H1 (cell line): ENCODE measurements at regions not wholly inside any gene's neighbourhood (a gene's known extent, or its start where the extent isn't known, plus 50 kb on each side); places are given as distances from the start of the nearest gene placed in this dataset.

Experiments
- CTCF ChIA-PET: fragments of 300-600 bp; sonication (Branson Sonifier 250); formaldehyde crosslinking; loops from one replicate; lab custom pipeline; 2021; ENCODE audit not compliant: partially characterized antibody; lab: Charles Lee
- POLR2A ChIA-PET: fragments of 300-600 bp; sonication (Branson Sonifier 250); formaldehyde crosslinking; loops from one replicate; lab custom pipeline; 2021; ENCODE audit warnings: inconsistent platforms; ENCODE audit not compliant: partially characterized antibody; lab: Charles Lee
- DNase-seq, 2 experiments: peaks; one replicate each; pipeline versions ENCODE4 v3.0.0 to v3.0.0-alpha.2; 2010 to 2022; ENCODE audit warnings: low spot score in 2 of 2, low read depth in 1 of 2, mixed read lengths in 1 of 2
- FAIRE-seq: peaks from 2 replicates; lab custom pipeline; 2011; peaks lifted over from hg19 to GRCh38; lab: Jason Lieb, UNC
- H2AFZ ChIP-seq: 2 replicates; pipeline ENCODE4 v1.8.1; 2012; ENCODE audit warnings: low read length, inconsistent platforms
- H2AK5ac ChIP-seq: 2 replicates; pipeline ENCODE4 v1.6.1; 2013; ENCODE audit warnings: low read depth, low read length
- H2BK120ac ChIP-seq: replicated peaks from 2 replicates; pipeline ENCODE3; 2013; ENCODE audit warnings: low read depth, low read length, inconsistent platforms
- H2BK12ac ChIP-seq: 2 replicates; pipeline ENCODE4 v1.6.1; 2013; ENCODE audit warnings: low read depth, low read length
- H2BK15ac ChIP-seq: 2 replicates; pipeline ENCODE4 v1.6.1; 2013; ENCODE audit warnings: low read length
- H2BK20ac ChIP-seq: 2 replicates; pipeline ENCODE4 v1.6.1; 2013; ENCODE audit warnings: low read length
- H2BK5ac ChIP-seq: 2 replicates; pipeline ENCODE4 v1.6.1; 2013; ENCODE audit warnings: low read depth, low read length
- H3K14ac ChIP-seq: 2 replicates; pipeline ENCODE4 v1.6.1; 2013; ENCODE audit warnings: inconsistent platforms; ENCODE audit not compliant: insufficient read length
- H3K18ac ChIP-seq: 2 replicates; pipeline ENCODE4 v1.6.1; 2013; ENCODE audit warnings: low read length; ENCODE audit errors: extremely low read depth
- H3K23ac ChIP-seq: 2 replicates; pipeline ENCODE4 v1.6.1; 2013; ENCODE audit warnings: inconsistent platforms; ENCODE audit not compliant: insufficient read length
- H3K23me2 ChIP-seq: 2 replicates; pipeline ENCODE4 v1.6.1; 2013; ENCODE audit warnings: low read depth, low read length
- H3K27ac ChIP-seq: 2 replicates; pipeline ENCODE4 v1.6.1; 2011; ENCODE audit warnings: low read depth, low read length, inconsistent platforms
- H3K27me3 ChIP-seq, 4 experiments: replicated peaks in 1 of 4; 1 replicate in 1 of 4; 2 replicates in 3 of 4; pipeline versions ENCODE4 v1.6.1 to v1.8.1; 2011 to 2013; ENCODE audit warnings: low read length in 3 of 4, mild to moderate bottlenecking in 3 of 4, inconsistent platforms in 2 of 4, mixed read lengths in 2 of 4, moderate library complexity in 1 of 4; ENCODE audit not compliant: control insufficient read depth in 3 of 4, insufficient read depth in 3 of 4; ENCODE audit errors: extremely low read depth in 1 of 4
- H3K36me3 ChIP-seq, 4 experiments: 2 replicates each; pipeline versions ENCODE4 v1.6.1 to v1.8.1; 2011 to 2013; ENCODE audit warnings: mild to moderate bottlenecking in 4 of 4, low read length in 3 of 4, moderate library complexity in 2 of 4, control low read depth in 1 of 4, inconsistent platforms in 1 of 4; ENCODE audit not compliant: insufficient read depth in 4 of 4, control insufficient read depth in 2 of 4
- H3K4ac ChIP-seq: replicated peaks from 2 replicates; pipeline ENCODE3; 2013; ENCODE audit warnings: low read length, low read depth, mixed read lengths, inconsistent platforms; ENCODE audit not compliant: insufficient read length
- H3K4me1 ChIP-seq, 4 experiments: replicated peaks in 1 of 4; 1 replicate in 1 of 4; 2 replicates in 3 of 4; pipeline versions ENCODE4 v1.6.1 to v1.8.1; 2011 to 2013; ENCODE audit warnings: low read length in 3 of 4, inconsistent platforms in 2 of 4, mixed read lengths in 1 of 4; ENCODE audit not compliant: insufficient read depth in 4 of 4, control insufficient read depth in 3 of 4
- H3K4me2 ChIP-seq, 2 experiments: 2 replicates each; pipeline versions ENCODE4 v1.6.1 to v1.8.1; 2011 to 2013; ENCODE audit warnings: low read depth in 2 of 2, low read length in 2 of 2, control low read depth in 1 of 2, inconsistent platforms in 1 of 2, mild to moderate bottlenecking in 1 of 2; ENCODE audit not compliant: insufficient read depth in 1 of 2
- H3K4me3 ChIP-seq, 4 experiments: fragments of 200-600, 300-600 bp in 1 of 4; sonication (generic), shearing (Covaris generic), sonication (Bioruptor Twin) in 1 of 4; 2 replicates each; pipeline versions ENCODE4 v1.5.1 to v1.8.1; 2011 to 2016; ENCODE audit warnings: low read length in 4 of 4, low read depth in 3 of 4, control low read depth in 2 of 4, inconsistent platforms in 2 of 4, mild to moderate bottlenecking in 2 of 4, mixed read lengths in 1 of 4, moderate library complexity in 1 of 4; ENCODE audit not compliant: insufficient read depth in 2 of 4; ENCODE audit errors: extremely low read depth in 1 of 4
- H3K56ac ChIP-seq: replicated peaks from 2 replicates; pipeline ENCODE3; 2013; ENCODE audit warnings: low read depth, mild to moderate bottlenecking, mixed read lengths, low read length, inconsistent platforms; ENCODE audit not compliant: insufficient read length
- H3K79me1 ChIP-seq: 2 replicates; pipeline ENCODE4 v1.6.1; 2013; ENCODE audit warnings: low read depth, low read length, control low read depth
- H3K79me2 ChIP-seq, 2 experiments: 2 replicates each; pipeline versions ENCODE4 v1.6.1 to v1.8.1; 2012 to 2013; ENCODE audit warnings: low read length in 2 of 2, mild to moderate bottlenecking in 2 of 2, inconsistent platforms in 1 of 2; ENCODE audit not compliant: insufficient read depth in 2 of 2, control insufficient read depth in 1 of 2
- H3K9ac ChIP-seq, 4 experiments: replicated peaks in 1 of 4; 1 replicate in 1 of 4; 2 replicates in 3 of 4; pipeline versions ENCODE4 v1.6.1 to v1.8.1; 2011 to 2013; ENCODE audit warnings: low read depth in 3 of 4, low read length in 3 of 4, control low read depth in 2 of 4, mild to moderate bottlenecking in 2 of 4, moderate library complexity in 2 of 4, inconsistent platforms in 1 of 4; ENCODE audit errors: extremely low read depth in 1 of 4
- H3K9me3 ChIP-seq, 2 experiments: 2 replicates each; pipeline versions ENCODE4 v1.6.1 to v1.8.1; 2012 to 2013; ENCODE audit warnings: mild to moderate bottlenecking in 2 of 2, moderate library complexity in 2 of 2, control low read depth in 1 of 2, inconsistent platforms in 1 of 2, low read depth in 1 of 2, low read length in 1 of 2, mixed read lengths in 1 of 2; ENCODE audit not compliant: insufficient read depth in 2 of 2
- H4K20me1 ChIP-seq, 2 experiments: replicated peaks in 1 of 2; 2 replicates each; pipeline versions ENCODE3 to v1.8.1; 2011 to 2013; ENCODE audit warnings: inconsistent platforms in 2 of 2, low read length in 2 of 2, mild to moderate bottlenecking in 1 of 2; ENCODE audit not compliant: insufficient read depth in 2 of 2, control insufficient read depth in 1 of 2
- H4K5ac ChIP-seq: 2 replicates; pipeline ENCODE4 v1.6.1; 2013; ENCODE audit warnings: low read length, low read depth, mixed read lengths, inconsistent platforms; ENCODE audit not compliant: insufficient read length
- H4K8ac ChIP-seq: 2 replicates; pipeline ENCODE4 v1.8.0; 2013; ENCODE audit warnings: mild to moderate bottlenecking, moderate library complexity, low read length, inconsistent platforms; ENCODE audit not compliant: insufficient read depth; ENCODE audit errors: extremely low read depth
- H4K91ac ChIP-seq: replicated peaks from 2 replicates; pipeline ENCODE3; 2013; ENCODE audit warnings: low read length, mixed read lengths, inconsistent platforms; ENCODE audit not compliant: insufficient read length
- CTCF ChIP-seq, 3 experiments: IDR thresholded peaks; 1 replicate in 2 of 3; 2 replicates in 1 of 3; pipeline versions ENCODE4 v1.5.1 to v1.6.1; 2011; ENCODE audit warnings: low read length in 3 of 3, mild to moderate bottlenecking in 3 of 3, inconsistent platforms in 2 of 3, low read depth in 1 of 3, moderate library complexity in 1 of 3; ENCODE audit not compliant: insufficient read depth in 1 of 3; ENCODE audit errors: control extremely low read depth in 1 of 3
- RAD21 ChIP-seq, 2 experiments: IDR thresholded peaks in 1 of 2; conservative IDR thresholded peaks in 1 of 2; 2 replicates each; pipeline ENCODE4 v1.6.1; 2011; ENCODE audit warnings: low read depth in 2 of 2, low read length in 2 of 2, improper control_type of control experiment in 1 of 2, inconsistent platforms in 1 of 2, mild to moderate bottlenecking in 1 of 2, moderate library complexity in 1 of 2
- WGBS, 2 experiments: shearing (Covaris generic) in 1 of 2; methylation state at CpG; one replicate each; pipeline versions ENCODE4 v1.1.6 to v1.1.7; 2013 to 2015; ENCODE audit warnings: low lambda C conversion rate in 2 of 2, mixed read lengths in 2 of 2, inconsistent platforms in 1 of 2, low coverage in 1 of 2, missing lambda C conversion rate in 1 of 2; ENCODE audit not compliant: insufficient replicate concordance in 2 of 2, insufficient coverage in 1 of 2, insufficient read length in 1 of 2; ENCODE audit errors: extremely low coverage in 1 of 2, missing lambda C conversion rate in 1 of 2; 5-methylcytosine and 5-hydroxymethylcytosine counted together

DNA sequence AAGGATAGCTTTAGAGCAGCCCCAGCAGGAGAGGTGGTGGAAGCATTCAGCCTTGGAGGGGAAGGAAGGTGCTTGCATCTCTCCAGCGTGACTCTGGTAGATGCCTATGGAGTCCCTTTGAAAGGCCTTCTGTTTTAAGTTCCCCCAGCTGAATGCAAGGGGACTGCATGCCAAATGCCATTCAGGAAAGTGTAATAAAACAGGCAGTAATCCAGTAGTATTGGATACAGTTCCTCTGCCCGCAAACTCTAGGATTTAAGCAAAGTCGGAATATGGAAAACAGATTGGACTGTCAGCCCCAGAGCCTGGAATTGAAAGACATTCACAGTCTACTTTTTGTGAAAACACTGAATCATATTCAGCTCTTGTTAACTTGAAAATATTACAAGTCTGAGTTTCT is 125.2 kb upstream of the GAREM1 start:
- no peak overlapping the region for H3K14ac ChIP-seq
- no peak overlapping the region for H2BK20ac ChIP-seq
- WGBS, 2 experiments = 63% methylated on average over 3 of the region's 3 CpGs; no CpG with 5 or more reads in 1 of the 2 experiments
- H3K79me2 ChIP-seq = no peaks in the 10 kb centered on the region
- H3K4me2 ChIP-seq = no peak overlapping the region
- no peak overlapping the region for H2AK5ac ChIP-seq
- no peak overlapping the region for H3K4ac ChIP-seq
- H4K5ac ChIP-seq = no peak overlapping the region
- H4K91ac ChIP-seq = no peak overlapping the region
- H3K9me3 ChIP-seq = no peaks in the 10 kb centered on the region
- no peak overlapping the region for H3K4me3 ChIP-seq
- no peaks in the 10 kb centered on the region for H4K20me1 ChIP-seq
- CTCF ChIA-PET = interaction anchor here (1.5 to 2.7 kb wide), 3 partner anchors 19 to 47 kb away, joined by 3 to 13 read pairs (median 4); no protein-coding TSS in a partner anchor
- TF ChIP-seq CTCF (IDR thresholded peaks at IDR 0.05; ENCODE audit: control extremely low read depth in 1 of 3, insufficient read depth in 1 of 3, low read depth in 1 of 3, low read length in 3 of 3) (no peak), RAD21 (IDR thresholded peaks at IDR 0.05 in 1 of 2, conservative IDR thresholded peaks at IDR 0.05 in 1 of 2; ENCODE audit: low read depth in 2 of 2, low read length in 2 of 2) (no peak)
- TF ChIP-seq, all 59 proteins: peak for 0
- Histone ChIP-seq H3K56ac (no peak overlapping the region), H3K9ac (no peak overlapping the region), H2BK15ac (no peak overlapping the region), H3K18ac (no peak overlapping the region), H2BK120ac (no peak overlapping the region), H3K27ac (no peak overlapping the region), H3K4me1 (peaks cover 0 to 3% (median 0%) of the 10 kb centered on the region in 4 experiments; a peak in 2 of 7 replicates), H4K8ac (no peak overlapping the region), H2AFZ (no peak overlapping the region), H3K23ac (no peak overlapping the region), H3K36me3 (no peaks in the 10 kb centered on the region), H3K23me2 (no peaks in the 10 kb centered on the region), H2BK5ac (no peak overlapping the region), H3K27me3 (no peaks in the 10 kb centered on the region), H2BK12ac (no peak overlapping the region), H3K79me1 (no peaks in the 10 kb centered on the region)
- POLR2A ChIA-PET = no interaction called here
- no peak for FAIRE-seq
- DNase-seq = no peak
